SU-DHL-6 (cell line): ENCODE measurements at regions not wholly inside any gene's neighbourhood (a gene's known extent, or its start where the extent isn't known, plus 50 kb on each side); places are given as distances from the start of the nearest gene placed in this dataset.

ENCODE experiments used
- CTCF ChIP-seq: fragments of 200-600 bp; sonication (generic); IDR thresholded peaks from one replicate; pipeline ENCODE4 v1.5.1; 2017; ENCODE audit warnings: antibody characterized with exemption, mild to moderate bottlenecking, low read length, moderate library complexity; ENCODE audit not compliant: insufficient read depth, poor library complexity, severe bottlenecking
- EZH2phosphoT487 ChIP-seq: fragments of 200-600 bp; sonication (generic), shearing (Covaris generic); conservative IDR thresholded peaks from 2 replicates; pipeline ENCODE4 v1.6.1; 2018; ENCODE audit warnings: mild to moderate bottlenecking, antibody characterized with exemption, low read length, moderate library complexity, mixed read lengths

DNA sequence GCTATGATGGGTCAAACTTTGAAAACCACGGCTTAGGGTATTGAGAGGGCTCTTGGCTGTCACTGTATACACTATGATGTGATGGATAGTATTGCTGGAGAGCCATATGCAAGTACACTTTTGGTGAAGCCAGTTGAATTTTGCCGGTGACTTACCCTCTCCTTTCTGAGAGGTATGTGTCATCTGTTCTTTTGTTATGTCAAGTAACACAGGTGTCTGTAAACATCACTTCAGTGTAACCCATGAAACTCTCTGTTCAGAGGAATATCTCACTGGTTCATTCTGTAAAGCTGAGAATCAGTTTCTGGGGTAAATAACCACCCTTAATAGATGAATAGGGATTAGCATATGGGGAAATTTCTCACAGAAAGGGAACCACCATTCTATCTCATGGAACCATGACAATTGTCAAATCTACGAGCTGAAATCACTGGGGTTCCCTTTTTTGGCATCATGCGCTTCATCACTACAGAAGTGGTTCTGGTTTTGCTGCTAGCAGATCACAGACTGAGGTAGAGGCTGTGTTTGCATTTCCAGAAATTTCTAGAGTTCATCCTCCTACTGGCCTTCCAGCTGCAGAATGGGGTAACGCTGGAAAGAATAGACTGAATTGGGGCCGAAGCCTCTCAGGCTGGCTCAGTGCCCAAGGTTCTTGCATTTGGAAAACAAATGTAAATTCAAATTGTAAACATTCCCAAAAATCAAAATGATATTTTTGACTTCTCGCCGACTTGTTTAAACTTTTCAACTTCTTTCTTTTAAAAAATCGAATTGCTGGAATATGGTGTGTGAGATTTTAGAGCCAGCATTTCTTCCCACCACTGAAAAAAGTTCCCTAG is 83.3 kb upstream of the CREB5 start:
- TF ChIP-seq CTCF: no peak
- TF ChIP-seq EZH2phosphoT487: no peak
